HepG2 (cell line): ENCODE measurements at regions not wholly inside any gene's neighbourhood (a gene's known extent, or its start where the extent isn't known, plus 50 kb on each side); places are given as distances from the start of the nearest gene placed in this dataset.

Source experiments
- BRCA1 ChIP-seq: sonication (generic); formaldehyde crosslinking; IDR thresholded peaks from 2 replicates; pipeline ENCODE4 v1.4.0; 2020; ENCODE audit warnings: missing genetic modification reagents
- DPF2 ChIP-seq: sonication (generic); formaldehyde crosslinking; IDR thresholded peaks from 2 replicates; pipeline ENCODE4 v1.4.0; 2020; ENCODE audit warnings: mild to moderate bottlenecking, low read depth, missing genetic modification reagents, borderline replicate concordance
- POLR2AphosphoS5 ChIP-seq: IDR thresholded peaks from 2 replicates; pipeline ENCODE4 v1.6.1; 2012; ENCODE audit warnings: low read depth, low read length
- ZKSCAN1 ChIP-seq: fragments of 150-350 bp; IDR thresholded peaks from 2 replicates; pipeline ENCODE4 v1.6.1; 2014; ENCODE audit warnings: low read length
- TF ChIP-seq, protein P1 (sequence below): sonication (generic); formaldehyde crosslinking; IDR thresholded peaks from 2 replicates; pipeline ENCODE4 v1.5.0; 2020; ENCODE audit warnings: mild to moderate bottlenecking, missing genetic modification reagents, moderate library complexity

DNA sequence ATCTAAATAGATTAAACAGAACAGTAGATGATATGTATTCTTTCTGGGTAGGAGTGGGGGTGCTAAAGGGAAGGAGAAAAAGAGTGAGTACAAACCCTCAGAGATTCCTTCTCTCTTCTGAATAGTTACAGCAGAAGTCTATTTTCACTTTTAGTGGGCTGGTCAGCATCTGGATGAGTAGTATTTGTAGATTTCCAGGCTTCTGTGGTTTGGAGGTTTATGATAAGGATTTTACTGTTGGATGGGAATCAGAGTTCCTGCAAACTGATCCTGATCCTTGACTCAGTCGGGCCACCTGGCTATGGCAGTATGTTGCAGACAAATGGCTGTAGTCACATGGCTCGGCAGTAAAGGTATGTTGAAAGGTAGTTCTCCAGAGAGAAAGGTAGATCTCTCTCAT is 84.3 kb upstream of the IFNGR1 start:
- TF ChIP-seq DPF2 (CRISPR knock-in tag) (no peak), ZKSCAN1 (no peak), BRCA1 (CRISPR knock-in tag) (no peak), POLR2AphosphoS5 (no peak)
- TF ChIP-seq, protein P1, sequence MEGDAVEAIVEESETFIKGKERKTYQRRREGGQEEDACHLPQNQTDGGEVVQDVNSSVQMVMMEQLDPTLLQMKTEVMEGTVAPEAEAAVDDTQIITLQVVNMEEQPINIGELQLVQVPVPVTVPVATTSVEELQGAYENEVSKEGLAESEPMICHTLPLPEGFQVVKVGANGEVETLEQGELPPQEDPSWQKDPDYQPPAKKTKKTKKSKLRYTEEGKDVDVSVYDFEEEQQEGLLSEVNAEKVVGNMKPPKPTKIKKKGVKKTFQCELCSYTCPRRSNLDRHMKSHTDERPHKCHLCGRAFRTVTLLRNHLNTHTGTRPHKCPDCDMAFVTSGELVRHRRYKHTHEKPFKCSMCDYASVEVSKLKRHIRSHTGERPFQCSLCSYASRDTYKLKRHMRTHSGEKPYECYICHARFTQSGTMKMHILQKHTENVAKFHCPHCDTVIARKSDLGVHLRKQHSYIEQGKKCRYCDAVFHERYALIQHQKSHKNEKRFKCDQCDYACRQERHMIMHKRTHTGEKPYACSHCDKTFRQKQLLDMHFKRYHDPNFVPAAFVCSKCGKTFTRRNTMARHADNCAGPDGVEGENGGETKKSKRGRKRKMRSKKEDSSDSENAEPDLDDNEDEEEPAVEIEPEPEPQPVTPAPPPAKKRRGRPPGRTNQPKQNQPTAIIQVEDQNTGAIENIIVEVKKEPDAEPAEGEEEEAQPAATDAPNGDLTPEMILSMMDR: no peak
